Activated CD4-positive, alpha-beta T cell treated with anti-CD3 and anti-CD28 coated beads, Interleukin-2, amount 50 U/mL, for 16 hours (primary cell): ENCODE measurements at regions not wholly inside any gene's neighbourhood (a gene's known extent, or its start where the extent isn't known, plus 50 kb on each side); places are given as distances from the start of the nearest gene placed in this dataset.
"Not testable (repeated sequence)": the region's sequence is repeated elsewhere in the genome, so short reads cannot be mapped to it uniquely, and the experiment has no call there.

Source experiments
- DNase-seq: peaks from one replicate; pipeline ENCODE4 v3.0.0-alpha.2; 2020

DNA sequence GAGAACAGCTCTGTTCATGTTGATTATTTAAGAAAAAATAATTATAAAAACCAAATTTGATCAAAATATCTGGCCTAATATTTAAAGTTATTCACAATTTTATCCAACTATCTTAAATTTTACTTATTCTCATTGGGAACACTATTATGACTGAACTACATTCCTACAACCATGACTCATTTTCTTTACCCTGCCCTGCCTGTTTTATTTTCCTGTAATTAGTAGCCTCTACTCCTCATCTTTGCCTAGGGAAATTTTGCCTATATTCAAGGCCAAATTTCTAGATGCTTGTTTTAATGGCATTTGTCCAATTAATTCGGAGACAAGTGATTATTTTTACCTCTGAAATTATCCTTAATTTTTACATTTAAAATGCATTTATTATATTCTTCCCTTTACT lies 289.7 kb upstream of the TMEM229A start:
- no peak for DNase-seq

DNA sequence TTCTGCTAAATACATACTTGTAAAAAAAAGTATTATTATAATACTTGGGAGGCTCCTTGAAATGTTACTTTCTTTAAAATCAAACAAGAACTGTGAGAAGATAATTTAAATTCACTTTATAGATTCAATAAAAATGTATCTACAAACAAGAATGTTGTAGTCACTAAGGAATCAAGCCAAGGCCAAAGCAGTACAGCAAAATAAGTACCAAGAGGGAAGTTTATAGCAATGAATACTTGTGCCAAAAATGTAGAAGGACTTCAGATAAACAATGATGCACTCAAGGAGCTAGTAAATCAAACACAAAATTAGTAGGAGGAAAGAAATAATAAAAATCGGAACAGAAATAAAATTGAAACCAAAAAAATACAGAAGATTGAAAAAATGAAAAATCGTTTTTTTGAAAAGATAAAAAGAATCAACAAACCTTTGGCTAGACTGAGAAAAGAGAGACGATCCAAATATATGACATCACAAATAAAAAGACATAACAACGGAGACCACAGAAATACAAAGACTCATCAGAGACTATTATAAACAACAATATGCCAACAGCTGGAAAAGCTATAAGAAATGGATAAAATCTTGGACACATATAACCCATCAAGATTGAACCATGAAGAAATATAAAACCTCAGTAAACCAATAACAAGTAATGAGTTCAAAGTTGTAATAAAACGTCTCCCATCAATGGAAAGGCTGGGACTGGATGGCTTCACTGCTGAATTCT lies 286.0 kb upstream of the TMEM229A start:
- DNase-seq = no peak

GRCh38 chr7:124310934-124311390 lies 278.1 kb upstream of the TMEM229A start:
- no peak for DNase-seq

DNA sequence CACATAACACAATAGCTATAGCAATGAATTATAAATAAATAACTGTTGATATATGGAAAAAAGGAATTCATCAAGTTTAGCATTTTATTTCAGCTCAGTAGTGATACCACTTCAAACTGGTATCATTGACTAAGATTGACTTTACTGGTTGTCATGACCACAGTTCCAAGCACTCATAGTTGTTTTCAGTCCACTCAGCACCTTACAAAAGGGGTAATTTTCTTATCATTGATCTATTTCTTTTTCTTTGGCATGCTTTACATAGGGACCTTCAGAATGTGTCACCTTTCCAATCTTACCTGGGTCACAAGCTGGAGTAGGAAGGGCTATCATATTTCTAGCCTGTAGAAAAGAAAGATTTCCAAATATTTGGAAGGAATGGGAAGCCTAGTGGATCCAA lies 275.5 kb upstream of the TMEM229A start:
- no peak for DNase-seq

DNA sequence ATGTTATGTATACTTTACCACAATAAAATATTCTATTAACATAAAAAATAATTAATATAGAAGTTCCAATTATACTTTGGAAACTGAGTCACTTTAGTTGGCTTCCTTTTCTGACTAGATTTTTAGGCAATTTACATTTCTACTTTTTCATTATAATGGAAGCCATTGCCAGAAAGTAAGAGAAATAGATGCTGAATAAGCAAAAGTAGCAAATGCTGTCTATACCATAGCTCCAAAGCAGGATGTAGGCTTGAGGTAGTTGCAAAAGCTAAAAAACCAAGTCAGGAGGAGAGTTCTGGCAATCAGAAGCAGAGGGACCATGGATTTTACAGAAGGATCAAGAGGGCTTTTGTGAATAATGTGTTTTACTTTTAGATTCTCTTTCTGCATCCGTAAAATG lies 262.4 kb upstream of the TMEM229A start:
- no peak for DNase-seq

GRCh38 chr7:124284937-124285336 lies 252.1 kb upstream of the TMEM229A start:
- no peak for DNase-seq

DNA sequence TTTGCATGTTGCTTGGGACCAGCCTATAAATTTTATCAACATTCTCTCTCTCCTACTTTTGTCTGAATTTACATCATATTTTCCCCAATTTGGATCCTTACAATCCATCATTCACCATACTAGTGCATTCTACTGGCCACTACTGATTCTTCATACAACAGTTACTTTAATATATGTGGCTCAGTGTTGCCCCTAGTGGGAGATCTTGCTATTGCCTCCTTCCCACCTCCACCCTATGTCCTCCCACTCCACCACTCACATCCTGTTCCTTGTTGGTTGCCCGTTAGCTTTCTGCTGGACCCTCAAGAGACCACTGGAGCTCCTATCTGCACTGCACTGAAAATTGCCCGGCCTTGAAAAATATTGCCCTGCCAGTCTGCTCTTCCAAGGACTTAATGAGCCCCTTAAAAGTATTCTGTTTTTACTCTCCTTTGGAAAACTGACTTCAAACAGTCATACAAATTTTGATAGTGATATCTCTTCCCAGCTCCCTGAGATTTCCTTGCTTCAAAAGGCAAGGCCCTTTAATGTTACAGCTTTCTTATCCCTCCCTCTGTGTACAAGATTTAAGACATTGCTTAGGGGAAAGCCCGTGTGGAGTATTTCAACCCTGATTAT lies 243.2 kb upstream of the TMEM229A start:
- peak; percentile 16 for DNase-seq

DNA sequence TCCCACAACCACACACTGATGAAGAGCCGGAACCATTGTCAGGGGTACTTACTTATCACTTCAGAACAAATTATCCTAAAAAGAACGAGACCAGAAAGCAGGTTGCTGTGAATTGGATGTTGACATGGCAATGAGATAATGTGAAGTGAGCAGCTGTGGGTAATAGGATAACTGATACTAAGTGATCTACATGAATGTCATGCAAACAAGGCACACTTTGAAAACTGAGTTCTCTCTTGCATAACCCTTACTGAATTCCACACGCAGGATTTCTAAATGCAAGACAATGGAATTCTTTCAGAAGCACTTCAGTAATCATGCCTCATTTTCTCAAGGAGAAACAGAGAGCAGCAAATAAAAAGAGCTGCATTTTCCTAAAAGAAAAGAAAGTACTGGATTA lies 242.5 kb upstream of the TMEM229A start:
- DNase-seq = no peak

GRCh38 chr7:124269774-124270173 lies 236.9 kb upstream of the TMEM229A start:
- DNase-seq = no peak

- DNase-seq = no peak
These were observed 234.3 kb upstream of the TMEM229A start for GRCh38 chr7:124267154-124267553.

GRCh38 chr7:124263232-124263827 lies 230.5 kb upstream of the TMEM229A start:
- DNase-seq = peak; percentile 11

- DNase-seq = no peak
These were observed 228.8 kb upstream of the TMEM229A start for GRCh38 chr7:124261710-124262109.

GRCh38 chr7:124257638-124258308 lies 224.9 kb upstream of the TMEM229A start:
- DNase-seq = no peak

- DNase-seq = no peak
These were observed 222.3 kb upstream of the TMEM229A start for GRCh38 chr7:124255041-124255655.

DNA sequence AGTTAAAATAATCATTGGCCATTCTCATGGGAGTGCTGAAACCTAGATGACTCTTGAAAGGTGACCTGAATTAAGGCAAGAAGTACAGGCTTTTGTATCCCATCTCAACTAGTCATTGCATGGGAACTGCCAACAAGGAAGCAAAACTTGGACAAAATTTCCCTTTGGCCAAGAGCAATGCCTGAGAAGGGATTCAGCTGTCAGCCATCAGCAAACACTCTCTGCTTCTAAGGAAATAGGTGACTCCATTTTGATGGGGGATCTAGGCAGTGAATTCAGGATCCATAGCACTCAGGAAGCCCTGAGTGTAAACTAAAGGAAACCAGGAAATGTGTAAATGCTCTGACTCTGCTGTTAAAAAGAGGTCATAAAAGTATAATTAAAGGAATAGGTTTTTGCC lies 221.5 kb upstream of the TMEM229A start:
- no peak for DNase-seq

DNA sequence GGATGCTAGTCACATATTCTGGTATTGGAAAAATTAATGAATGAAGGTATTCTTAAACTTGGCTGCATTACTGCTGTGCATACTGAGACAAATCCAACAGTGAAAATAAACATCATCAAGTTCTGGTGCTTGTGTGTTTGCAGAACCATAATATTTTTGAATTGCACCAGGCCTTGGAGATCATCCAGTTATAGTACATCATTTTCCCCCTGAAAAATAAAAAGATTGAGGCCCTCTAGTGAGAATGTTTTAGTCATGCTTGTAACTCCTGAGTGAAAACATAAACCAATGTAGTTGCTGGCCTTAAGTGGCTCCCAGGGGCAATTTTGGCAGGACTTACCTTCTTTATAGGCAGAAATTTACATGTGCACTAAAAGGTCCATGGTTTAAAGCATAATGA lies 218.8 kb upstream of the TMEM229A start:
- no peak for DNase-seq

DNA sequence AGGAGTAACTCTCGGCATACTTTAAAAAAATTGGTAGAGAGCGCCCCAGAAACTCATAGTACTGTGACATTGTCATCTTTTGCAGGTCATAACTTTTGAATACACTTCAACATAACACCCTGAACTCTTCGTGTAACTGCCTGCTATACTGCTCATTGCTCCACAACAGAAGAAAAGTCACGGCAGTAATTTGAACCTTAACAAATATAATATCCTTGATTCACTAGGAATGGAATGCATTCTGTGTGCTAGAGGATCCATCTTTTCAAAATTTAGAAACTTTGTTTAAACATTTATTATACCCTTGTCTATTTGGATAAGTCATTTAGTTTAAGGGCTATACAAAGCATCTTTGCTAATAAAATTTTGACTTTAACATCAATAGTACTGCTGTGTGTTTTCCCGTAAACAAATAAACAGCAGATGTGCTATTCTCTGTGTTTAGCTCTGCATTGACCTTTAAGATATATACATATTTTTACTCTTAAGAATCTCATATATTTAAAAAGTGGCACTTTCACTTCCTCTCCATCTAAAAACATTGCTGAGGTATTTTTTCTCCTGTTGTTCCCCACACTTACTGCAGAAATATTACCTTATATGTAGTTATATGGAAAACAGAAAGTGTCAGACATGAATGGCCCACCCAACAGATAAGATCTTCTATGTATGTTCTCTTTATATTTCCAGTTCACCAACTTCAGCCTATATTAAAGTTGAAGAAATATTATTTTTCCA lies 217.6 kb upstream of the TMEM229A start:
- no peak for DNase-seq

- no peak for DNase-seq
These were observed 214.8 kb upstream of the TMEM229A start for GRCh38 chr7:124247691-124248090.

DNA sequence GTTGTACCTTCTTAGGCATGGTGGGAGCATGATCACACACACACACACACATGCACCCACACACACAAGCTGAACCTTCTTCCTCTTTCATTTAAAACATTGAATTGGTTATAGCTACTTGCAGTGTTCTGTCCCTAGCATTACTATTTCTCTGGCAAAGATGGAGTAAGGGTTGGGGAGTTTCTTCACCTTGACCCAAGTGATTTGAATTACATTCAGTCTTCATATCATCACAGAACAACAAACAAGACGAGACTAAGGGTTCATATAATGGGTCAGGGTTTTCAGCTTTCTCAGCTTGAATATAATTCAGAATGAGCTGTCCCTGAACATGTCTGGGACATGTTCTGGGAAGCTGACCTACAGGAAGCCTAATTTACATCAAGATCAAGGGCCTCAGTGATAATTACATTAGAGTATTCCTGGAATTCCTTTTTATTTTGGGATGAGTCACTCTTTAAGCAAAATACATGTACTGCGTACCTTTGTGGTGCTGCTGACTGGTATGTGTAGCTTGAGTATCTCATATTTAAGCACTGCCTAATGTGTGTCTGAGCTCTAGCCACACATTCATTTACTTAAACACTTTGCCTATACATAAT lies 213.5 kb upstream of the TMEM229A start:
- DNase-seq = no peak

DNA sequence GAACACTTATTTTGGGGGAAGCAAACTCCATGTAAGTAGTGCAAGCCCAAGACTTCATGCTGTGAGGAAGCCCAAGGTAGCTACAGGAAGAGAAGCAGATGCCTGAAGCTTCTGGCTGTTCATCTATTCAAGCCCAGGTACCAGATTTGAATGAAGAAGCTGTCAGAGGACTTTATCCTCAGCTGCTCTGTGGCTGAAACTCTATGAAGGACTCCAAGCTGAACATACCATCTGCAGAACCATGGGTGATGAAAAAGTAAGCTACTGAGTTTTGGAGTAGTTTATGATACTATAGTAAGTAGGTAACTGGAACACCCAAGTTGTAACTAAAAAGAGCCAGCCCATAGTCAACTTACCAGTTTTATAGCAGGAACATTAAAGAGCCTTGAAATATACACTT lies 211.6 kb upstream of the TMEM229A start:
- not testable (repeated sequence) for DNase-seq

DNA sequence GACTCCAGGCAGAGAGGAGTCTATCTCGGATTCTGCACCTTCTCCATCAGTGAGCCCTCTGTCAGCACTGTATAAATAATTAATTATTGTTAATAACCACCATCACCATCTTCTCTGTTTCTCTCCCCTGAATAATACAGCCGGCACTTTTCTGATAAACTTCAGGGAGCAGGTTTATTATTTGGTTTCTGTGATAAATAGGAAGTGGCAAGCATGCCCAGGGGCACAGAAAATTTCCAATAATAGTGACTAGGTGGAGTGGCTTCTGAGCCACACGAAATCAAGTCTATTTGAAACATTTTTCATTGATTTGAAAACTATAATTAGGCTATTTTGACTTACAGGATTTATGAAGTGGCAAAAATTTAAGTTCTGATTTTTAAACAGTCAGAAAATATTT lies 186.8 kb upstream of the TMEM229A start:
- DNase-seq = no peak

DNA sequence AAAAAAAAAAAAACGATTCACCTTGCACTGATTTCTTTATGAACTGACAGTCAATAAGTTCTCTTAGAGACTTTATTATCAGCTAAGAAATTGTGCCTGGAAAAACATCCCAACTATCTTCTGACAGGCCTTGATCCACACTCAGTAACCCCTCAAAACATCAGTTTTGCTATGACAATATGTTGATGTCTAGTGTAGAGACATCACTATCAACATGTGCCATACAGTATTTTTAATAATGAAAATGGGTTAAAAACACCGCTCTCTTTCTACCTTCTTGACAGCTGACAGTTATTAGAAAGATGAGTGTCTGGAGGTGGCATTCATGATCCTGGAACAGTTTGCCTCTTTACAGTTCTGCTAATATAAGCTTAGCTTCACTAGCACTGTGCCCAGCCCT lies 175.8 kb upstream of the TMEM229A start:
- no peak for DNase-seq
